ENCODE measurements at regions not wholly inside any gene's neighbourhood (a gene's known extent, or its start where the extent isn't known, plus 50 kb on each side); places are given as distances from the start of the nearest gene placed in this dataset.

- TF ChIP-seq EZH2 (IDR thresholded peaks at IDR 0.05; ENCODE audit: borderline replicate concordance, low read length) (no peak), CTCF (conservative IDR thresholded peaks at IDR 0.05 in 1 of 2, IDR thresholded peaks at IDR 0.05 in 1 of 2; ENCODE audit: extremely low read depth in 1 of 2, insufficient read depth in 1 of 2, low read depth in 1 of 2, low read length in 2 of 2) (no peak)
These were observed 1189.9 kb downstream of the UQCRFS1 start for GRCh38 chr19:28023064-28023463.

Measured in mammary epithelial cell (primary cell).